GM21576 (cell line): ENCODE measurements at regions not wholly inside any gene's neighbourhood (a gene's known extent, or its start where the extent isn't known, plus 50 kb on each side); places are given as distances from the start of the nearest gene placed in this dataset.

Experiments used
- ATAC-seq: cut with Tn5 transposase; IDR thresholded peaks from one replicate; pipeline ENCODE4 v1.9.1; 2021; ENCODE audit warnings: mild to moderate bottlenecking, moderate library complexity; ENCODE audit not compliant: unreplicated experiment

- no peak for ATAC-seq
These were observed 185.3 kb upstream of the BCOR start for GRCh38 chrX:40282946-40283660.

DNA sequence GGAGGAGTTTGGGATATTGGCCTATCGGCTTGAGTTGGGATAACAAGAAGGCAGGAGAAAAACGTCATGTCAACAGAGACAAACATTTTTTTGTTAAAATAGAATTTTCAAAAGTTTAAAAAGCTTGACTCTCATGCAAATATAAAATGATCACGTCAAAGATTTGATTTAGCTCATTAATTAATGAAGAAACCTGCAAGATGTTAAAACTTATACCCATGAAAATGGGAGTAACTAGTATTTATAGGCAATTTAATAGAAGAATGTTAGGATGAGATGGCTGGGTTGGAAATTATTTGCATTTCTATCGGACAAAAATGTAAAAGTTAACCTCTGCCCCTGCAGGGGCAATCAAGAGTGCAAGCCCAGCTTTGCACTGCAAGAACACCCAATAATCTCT lies 184.6 kb upstream of the BCOR start:
- ATAC-seq, result no peak

- ATAC-seq, result no peak
These were observed 183.7 kb upstream of the BCOR start for GRCh38 chrX:40281336-40282005.

GRCh38 chrX:40279762-40280161 lies 182.0 kb upstream of the BCOR start:
- ATAC-seq, result no peak

DNA sequence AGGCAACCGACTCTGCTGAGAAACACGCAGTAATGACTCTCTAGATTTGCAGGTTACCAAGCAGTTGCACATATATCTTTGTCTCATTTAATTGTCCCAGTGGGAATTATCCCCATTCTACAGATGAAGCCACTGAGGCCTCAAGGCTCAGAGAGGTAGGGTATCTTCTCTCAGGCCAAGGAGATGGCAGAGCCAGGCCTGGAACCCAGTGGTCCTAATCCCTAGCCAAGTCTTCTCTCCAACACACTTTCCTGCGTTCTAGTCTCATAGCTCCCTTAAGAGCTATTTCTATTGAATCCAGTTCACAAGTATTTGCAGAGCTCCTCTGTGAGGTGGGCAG lies 181.3 kb upstream of the BCOR start:
- ATAC-seq, result no peak

DNA sequence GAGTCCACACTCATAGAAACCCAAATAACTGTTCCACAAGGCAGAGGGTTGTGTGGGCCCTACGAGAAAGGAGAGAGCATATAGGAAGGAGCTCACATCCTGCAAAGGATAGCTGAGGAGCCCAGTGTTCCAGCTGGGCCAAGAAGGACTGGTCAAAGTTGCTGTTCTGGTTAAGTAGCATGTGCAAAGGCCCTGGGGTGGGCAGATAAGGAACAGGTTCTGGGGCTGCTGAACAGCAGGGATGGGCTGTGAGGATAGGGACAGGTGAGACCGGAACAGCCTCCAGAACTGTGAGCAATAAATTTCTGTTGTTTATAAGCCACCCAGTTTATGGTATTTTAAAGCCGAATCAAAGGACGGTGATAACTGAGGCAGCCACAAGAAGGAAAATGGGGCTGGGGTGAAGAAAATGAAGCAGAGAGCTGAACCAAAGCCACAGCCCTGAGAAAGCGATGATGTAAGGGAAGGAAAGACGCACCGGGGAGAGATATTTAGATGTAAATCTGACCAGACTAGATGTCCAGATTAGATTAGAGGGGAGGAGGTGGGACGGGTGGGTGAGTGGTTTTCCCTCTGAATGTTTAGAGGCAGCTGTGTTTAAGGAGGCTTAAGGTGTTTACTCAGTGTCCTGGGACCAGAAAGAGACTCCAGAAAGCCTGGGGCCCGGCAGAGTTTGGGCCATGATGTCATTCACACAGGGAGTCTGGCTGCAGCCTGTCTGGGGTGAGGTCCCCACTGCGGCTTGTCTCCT lies 180.8 kb upstream of the BCOR start:
- ATAC-seq, result no peak

DNA sequence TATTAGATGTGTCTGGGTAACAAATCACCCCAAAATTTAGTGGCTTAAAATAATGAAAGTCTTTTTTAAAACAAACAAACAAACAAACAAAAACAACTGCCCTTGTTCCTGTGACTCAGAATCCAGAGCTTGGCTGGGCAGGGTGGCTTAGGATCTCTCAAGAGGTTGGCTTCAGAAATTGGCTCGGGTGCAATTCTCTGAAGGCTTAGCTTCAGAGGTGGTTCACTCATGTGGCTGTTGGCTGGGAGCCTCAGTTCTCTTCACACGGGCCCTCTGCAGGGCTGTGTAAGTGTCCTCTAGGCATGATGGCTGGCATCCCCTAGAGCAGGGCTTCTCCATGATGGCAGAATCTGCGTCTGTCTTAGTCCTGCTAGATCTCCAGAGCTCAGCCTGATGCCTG lies 179.9 kb upstream of the BCOR start:
- ATAC-seq, result no peak

GRCh38 chrX:40273356-40274050 lies 175.7 kb upstream of the BCOR start:
- no peak for ATAC-seq

- ATAC-seq, result no peak
These were observed 175.0 kb upstream of the BCOR start for GRCh38 chrX:40272776-40273175.

DNA sequence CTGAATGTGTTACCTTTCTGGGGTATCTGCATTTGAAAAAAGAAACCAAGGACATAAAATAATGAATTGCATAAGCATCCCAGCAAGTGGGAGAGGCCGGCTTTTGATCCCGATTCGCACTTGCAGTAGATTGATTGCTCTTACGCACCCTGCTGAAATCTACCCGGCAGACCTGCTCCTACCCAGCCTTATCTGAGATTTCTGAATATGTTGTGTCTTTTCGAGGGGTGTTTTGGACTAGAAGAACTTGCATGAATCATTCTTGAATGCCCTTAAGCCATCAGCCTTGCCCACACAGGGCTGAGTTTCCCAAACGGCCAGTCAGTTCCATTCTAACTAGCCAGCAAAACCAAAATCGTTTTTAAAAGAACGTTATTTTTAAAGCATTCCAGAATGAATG lies 174.4 kb upstream of the BCOR start:
- ATAC-seq, result no peak

DNA sequence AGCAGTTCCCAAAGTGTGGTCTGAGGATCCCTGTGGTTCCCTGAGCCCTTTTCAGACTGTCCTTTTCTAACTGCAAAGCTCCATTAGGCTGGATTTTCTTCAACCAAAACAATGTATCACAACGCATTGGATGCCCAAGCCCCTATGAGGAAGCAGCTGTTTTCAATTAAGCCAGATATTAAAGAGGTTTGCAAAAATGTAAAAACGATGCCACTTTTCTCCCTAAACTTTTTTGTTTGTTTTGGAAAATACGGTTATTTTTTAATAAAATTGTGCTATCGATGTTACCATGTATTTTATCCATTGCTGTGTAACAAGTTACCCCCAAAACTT lies 170.4 kb upstream of the BCOR start:
- no peak for ATAC-seq

DNA sequence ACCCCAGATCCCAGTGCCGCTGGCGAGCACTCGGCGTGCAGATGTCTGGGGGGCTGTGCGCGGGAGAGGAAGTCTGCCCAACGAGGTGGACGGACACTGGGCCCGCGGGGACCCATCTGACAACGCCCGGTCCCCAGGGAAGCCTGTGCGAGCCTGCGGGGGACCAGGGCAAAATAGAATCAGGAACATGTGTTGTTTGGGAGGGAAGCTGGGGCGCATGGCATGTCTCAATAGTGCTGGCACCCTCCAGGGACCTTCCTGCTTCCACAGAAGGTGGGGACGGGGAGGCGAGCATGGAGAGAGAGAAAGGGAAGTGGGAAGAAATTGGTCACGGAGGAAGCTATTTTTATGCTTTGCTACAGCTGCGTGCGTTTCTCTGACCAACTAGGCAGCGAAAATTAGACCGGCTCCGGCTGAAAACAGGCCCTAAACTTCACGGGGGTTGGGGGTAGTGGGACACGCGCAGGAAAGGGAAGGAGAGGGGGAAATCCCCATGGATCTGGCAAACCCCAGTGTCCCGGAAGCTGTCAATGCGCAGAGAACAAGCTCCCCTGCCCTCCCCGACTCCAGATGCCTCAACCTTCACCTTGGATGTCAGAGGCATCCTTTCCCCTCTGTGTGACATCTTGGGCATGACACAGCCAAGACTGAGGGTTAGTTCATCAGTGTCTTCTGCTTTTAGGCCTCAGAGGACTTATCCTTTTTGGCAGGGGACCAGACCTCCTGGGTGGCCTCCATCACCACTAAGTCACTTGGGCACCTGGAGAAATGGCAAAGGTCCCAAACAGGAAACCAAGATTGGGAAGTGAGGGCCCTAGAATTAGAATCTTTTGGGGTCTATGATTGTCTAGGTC lies 169.8 kb upstream of the BCOR start:
- no peak for ATAC-seq

DNA sequence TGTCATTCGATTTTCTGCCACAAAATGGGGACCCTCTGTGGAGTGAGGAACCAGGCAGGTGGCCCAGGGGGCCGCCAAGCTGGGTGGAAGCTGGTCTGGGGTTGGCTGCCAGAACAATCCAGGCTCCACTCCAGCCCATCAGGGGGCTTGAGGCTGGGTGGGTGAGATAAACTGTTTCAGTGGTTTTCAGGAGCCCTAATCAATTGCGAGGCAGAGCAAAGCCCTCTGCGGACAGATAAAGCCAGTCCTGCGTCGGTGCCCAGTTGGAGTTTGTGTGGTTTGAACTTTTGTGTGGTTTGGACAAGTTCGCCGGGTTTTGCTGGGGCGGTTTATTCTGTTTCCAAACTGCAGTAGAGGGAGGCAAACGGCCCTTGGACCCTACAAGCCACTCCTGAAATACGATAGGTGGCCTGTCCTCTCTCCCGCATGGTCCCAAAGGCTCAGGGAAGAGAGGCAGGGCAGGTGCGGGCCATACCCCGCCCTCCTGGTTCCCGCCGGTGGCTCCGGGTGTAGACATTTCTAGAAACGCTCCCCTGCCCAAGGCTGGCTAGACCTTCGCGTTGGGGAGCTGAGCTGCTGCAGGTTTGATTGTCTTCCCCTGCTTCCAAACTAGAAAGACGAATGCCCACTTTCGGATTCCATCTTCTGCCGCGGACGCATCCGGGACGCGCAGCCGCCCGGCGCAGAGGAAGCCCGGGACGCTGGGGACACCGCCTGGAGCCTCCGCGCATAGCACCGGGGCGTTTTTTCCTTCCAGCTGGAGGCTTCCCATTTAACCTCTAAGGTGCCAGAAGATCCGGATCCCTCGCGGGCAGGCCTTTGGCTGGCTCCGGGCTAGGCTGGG lies 169.0 kb upstream of the BCOR start:
- no peak for ATAC-seq

- no peak for ATAC-seq
These were observed 168.2 kb upstream of the BCOR start for GRCh38 chrX:40265936-40266335.

- no peak for ATAC-seq
These were observed 165.3 kb upstream of the BCOR start for GRCh38 chrX:40263014-40263560.

- ATAC-seq, result no peak
These were observed 164.6 kb upstream of the BCOR start for GRCh38 chrX:40262157-40263013.

DNA sequence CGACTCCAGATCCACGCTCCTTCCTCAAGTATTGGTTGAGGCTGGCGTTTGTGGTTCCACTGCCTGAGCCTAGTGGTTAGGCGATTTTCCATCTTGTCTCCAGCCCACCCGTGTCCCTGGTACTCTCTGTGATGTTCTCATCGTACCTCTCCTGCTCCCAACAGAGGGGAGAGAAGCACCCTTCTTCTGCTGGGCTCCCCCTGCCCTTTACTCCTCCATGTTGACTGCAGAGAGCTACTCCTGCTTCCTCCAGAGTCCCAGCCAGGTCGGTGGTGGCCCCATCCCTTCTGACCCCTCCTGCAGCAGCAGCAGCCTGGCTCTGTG lies 164.0 kb upstream of the BCOR start:
- ATAC-seq, result no peak

DNA sequence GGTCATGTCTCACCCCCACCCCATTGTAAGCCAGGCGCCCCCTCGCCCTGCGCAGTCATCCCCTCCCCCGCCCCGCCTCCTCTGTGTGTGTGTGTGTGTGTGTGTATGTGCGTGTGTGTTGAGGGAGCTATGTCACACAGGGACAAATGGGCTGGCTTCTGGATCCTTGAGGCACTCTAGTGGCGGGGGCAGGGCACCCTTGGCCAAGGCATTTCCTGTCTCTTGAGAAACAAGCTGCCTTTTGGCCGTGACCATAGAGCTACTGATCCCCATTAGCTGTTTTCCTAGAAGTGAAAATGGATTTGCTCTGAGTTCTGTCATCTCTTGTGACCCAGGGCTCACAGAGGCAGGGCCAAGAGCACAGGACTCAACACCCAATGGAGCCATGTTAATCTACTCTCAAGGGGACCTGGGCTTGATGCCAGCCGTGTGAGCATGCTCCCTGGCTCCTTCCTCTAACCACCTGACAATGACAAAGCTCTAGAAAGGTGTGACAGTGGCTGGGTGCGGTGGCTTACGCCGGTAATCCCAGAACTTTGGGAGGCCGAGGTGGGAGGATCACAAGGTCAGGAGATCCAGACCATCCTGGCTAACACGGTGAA lies 162.5 kb upstream of the BCOR start:
- no peak for ATAC-seq
